GM18508 (cell line): ENCODE measurements at regions not wholly inside any gene's neighbourhood (a gene's known extent, or its start where the extent isn't known, plus 50 kb on each side); places are given as distances from the start of the nearest gene placed in this dataset.

ENCODE experiments used
- ATAC-seq: cut with Tn5 transposase; IDR thresholded peaks from one replicate; pipeline ENCODE4 v1.9.1; 2021; ENCODE audit warnings: moderate number of reproducible peaks; ENCODE audit not compliant: insufficient read depth, unreplicated experiment

GRCh38 chr16:79449900-79450299 lies 150.6 kb downstream of the MAF start:
- ATAC-seq = no peak

DNA sequence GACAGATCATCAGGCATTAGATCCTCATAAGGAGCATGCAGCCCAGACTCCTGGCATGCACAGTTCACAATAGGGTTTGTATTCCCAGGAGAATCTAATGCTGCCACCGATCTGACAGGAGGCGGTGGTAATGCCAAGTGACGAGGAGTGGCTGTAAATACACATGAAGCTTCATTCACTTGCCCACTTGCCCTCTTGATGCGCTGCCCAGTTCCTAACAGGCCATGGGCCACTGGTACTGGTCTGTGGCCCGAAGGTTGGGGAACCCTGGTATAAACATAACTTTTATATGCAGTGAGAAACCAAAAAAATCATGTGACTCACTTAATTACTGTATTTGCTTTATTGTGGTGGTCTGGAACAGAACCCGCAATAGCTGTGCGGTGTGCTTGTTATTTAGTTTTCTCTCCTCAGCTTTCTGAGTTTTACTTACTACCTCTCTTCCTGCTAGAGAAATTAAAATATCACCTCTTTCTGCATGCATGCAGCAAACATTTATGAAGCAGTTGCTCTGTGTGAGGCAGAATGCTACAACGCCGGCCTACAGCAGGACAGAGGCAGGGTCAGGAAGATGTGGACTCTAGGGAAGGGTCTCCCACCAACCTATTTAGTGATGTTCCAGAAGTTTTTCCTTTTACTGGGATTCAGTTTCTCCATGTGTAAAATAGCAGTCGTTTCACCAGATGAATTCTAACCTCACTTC lies 151.3 kb downstream of the MAF start:
- no peak for ATAC-seq

DNA sequence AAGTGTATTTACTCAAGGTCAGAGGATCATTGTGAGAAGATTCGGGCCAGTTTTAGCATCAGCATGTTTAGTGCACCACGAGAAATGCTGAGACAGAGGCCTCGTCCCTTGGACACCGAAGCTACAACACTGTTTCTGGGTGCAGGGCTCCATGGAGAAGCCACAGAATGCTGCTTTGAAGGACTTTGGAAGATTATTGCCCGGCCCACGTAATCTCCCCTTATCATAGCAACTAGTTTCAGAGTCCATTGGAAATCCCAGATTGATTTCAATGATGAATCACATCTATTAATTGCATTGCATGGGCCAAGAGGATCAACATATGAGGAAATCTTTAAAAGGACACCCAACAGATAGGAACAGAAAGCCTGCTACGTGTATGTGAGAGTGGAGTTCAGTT lies 156.0 kb downstream of the MAF start:
- no peak for ATAC-seq

- ATAC-seq = no peak
Measured at GRCh38 chr16:79439901-79440300, 160.6 kb downstream of the MAF start.

- no peak for ATAC-seq
Measured at GRCh38 chr16:79437764-79438751, 162.5 kb downstream of the MAF start.

GRCh38 chr16:79436885-79437284 lies 163.7 kb downstream of the MAF start:
- ATAC-seq = no peak

GRCh38 chr16:79434771-79435170 lies 165.8 kb downstream of the MAF start:
- no peak for ATAC-seq

DNA sequence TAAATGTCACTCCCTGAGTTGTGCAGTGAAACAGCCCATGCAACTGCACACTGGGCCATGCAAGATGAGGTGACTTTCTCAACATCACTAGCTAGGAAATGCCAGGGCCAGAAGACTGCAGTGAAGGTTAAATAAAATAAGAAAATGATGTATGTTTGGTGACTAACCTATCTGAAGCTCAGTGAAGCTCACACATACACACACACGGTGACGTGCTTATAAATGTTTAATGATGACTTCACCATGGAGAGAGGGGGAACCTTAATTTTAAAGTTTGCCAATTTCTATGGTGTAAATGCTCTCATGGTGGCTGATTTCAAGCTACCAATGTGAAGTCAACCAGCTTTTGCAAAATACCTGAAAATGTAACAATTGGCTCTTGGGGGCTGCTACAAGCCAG lies 166.4 kb downstream of the MAF start:
- no peak for ATAC-seq

DNA sequence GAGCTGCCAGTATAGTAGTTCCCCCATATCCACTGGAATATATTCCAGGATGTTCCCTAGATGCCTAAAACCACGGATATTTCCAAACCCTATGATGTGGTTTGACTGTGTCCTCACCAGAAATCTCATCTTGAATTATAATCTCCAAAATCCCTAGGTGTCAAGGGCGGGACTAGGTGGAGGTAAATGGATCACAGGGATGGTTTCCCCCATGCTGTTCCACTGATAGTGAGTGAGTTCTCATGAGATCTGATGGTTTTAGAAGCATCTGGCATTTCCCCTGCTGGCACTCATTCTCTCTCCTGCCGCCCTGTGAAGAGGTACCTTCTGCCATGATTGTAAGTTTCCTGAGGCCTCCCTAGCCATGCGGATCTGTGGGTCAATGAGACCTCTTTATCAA lies 168.6 kb downstream of the MAF start:
- ATAC-seq = no peak

DNA sequence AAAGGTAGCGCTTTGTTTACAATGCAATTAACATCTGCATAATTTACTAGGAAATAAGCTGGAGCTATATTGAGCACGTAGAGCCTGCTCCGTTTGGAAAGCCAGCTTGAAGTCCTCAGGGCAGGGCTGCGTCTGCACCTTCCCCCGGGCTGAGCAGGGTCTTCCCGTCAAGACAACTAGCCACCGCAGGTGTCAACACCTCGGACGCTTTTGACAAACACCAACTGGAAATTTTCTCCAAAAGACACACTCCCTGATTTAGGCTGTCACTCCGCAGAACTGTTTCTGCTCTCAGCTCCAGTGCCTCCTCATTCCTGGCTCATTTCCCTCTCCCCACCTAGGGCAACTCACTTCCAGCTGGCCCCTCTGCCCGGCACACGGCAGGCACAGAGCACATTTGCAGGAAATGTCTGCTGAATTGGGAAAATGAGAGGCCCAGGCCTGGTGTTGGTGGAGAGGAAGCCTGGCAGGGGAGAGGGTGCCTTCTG lies 170.3 kb downstream of the MAF start:
- ATAC-seq = no peak

- ATAC-seq = no peak
Measured at GRCh38 chr16:79429381-79430190, 171.0 kb downstream of the MAF start.

DNA sequence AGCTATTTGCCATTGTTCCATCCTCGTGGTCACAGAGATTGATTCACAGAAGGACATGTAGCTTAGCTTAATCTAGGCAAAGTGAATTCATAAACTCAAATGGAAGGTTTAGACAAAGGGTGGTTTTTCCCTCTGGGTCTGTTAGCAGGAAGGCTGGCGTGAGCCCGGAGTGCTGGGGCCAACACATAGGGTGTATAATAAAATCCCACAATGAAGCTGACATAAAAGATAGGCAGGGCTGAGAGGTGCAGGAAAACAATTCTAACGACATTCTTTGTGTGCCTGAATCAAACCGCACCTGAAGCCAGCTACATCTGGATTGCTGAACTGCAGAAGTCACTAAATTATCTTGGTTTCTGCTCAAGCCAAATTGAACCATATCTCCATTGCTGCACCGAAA lies 173.9 kb downstream of the MAF start:
- no peak for ATAC-seq

GRCh38 chr16:79422064-79422463 lies 178.5 kb downstream of the MAF start:
- no peak for ATAC-seq

GRCh38 chr16:79421126-79421525 lies 179.4 kb downstream of the MAF start:
- ATAC-seq = no peak

- ATAC-seq = no peak
Measured at GRCh38 chr16:79420493-79420892, 180.0 kb downstream of the MAF start.

DNA sequence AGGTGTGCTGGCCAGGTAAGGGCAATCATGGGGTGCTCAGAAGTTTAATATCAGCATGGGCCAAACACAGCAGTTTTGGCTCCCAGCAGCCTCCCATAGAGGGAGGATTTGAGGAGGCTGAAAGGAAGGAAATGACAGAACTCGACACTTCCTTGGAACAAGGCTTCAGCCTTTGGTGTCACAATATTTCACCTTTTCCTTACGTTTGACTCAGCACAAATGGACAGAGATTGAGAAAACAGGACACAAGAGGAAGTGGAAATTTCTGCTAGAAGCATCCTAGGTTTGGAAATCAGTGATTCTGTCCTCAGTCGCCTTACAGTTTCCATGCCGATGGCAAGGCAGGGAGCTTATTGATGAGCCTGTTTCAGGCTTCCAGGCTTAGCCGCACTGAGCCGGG lies 181.4 kb downstream of the MAF start:
- ATAC-seq = no peak

DNA sequence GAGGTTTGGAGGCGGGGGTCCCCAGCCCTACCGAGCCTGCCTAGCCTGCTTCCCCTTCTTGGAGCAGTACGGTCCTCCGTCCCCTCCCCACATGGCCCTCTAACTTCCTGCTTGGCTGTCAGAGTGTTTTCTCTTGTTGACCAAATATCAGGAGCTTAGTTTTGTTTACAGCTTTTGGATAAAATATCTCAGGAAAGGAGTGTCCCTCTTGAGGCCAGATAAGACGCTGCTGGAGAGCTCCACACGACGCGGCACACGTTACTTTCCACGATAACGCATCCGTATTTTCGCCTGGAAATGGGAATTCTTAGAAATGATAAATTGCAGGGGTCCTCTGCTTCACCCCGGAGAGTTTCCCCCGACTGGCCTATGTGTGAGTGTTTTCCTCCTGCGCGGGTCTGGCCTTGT lies 182.9 kb downstream of the MAF start:
- ATAC-seq = no peak

DNA sequence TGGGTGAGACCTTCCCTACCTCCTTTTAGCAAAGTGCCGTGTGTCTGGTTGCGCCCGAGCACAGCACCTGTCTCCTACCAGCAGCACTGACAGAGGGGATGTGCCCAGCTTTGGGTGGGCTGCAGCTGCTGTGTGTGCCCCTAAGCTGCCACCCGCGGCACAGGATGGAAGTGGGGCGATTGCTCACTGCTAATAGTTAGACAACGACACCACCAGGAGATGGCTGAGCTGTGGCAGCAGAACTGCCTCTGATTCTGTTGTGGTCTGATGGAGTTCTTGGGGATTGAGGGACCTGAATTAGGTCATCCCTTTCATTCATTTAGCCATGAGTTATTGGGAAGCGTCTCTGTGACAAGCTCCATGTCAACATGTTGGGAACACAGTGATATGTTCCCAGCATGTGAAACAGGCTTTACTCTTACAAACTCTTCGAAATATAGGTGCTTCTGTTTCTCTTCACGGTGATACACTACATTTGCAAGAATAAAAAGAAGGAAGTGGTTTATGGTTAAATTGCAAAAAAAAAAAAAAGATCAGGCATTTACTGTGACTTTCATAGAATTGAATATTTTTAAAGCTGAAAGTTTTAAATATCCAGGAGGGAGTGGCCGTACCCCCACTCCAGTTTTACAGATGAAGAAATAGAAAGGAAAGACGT lies 184.4 kb downstream of the MAF start:
- ATAC-seq = no peak

- ATAC-seq = no peak
Measured at GRCh38 chr16:79412783-79413225, 187.7 kb downstream of the MAF start.

- no peak for ATAC-seq
Measured at GRCh38 chr16:79411805-79412204, 188.7 kb downstream of the MAF start.
